ENCODE measurements at regions not wholly inside any gene's neighbourhood (a gene's known extent, or its start where the extent isn't known, plus 50 kb on each side); places are given as distances from the start of the nearest gene placed in this dataset.
A peak's percentile ranks its signal among the peaks of the same experiment; 100 is the strongest.

- Histone ChIP-seq H3K27ac (no peak overlapping the region), H3K9me3 (peaks cover 0 to 2% of the 10 kb centered on the region in 2 donors), H3K4me1 (no peaks in the 10 kb centered on the region), H3K27me3 (no peaks in the 10 kb centered on the region), H3K4me3 (no peak overlapping the region), H3K36me3 (no peaks in the 10 kb centered on the region)
- DNase-seq, result no peak
- TF ChIP-seq CTCF (IDR thresholded peaks at IDR 0.05), result no peak
- ATAC-seq, result no peak
- intact Hi-C loops (cut with DNase I), result no loop called here
These were observed 851.2 kb upstream of the NR2F2 start for GRCh38 chr15:95479308-95479707.

- TF ChIP-seq CTCF (IDR thresholded peaks at IDR 0.05), result no peak
- no peak for ATAC-seq
- Histone ChIP-seq H3K4me3 (no peak overlapping the region), H3K27me3 (no peaks in the 10 kb centered on the region), H3K36me3 (no peaks in the 10 kb centered on the region), H3K4me1 (no peaks in the 10 kb centered on the region), H3K9me3 (peaks cover 0 to 12% of the 10 kb centered on the region in 2 donors), H3K27ac (no peak overlapping the region)
- intact Hi-C loops (cut with DNase I), result no loop called here
- no peak for DNase-seq
These were observed 845.1 kb upstream of the NR2F2 start for GRCh38 chr15:95485367-95485766.

- Histone ChIP-seq H3K4me1 (no peaks in the 10 kb centered on the region), H3K9me3 (peaks cover 0 to 12% of the 10 kb centered on the region in 2 donors), H3K4me3 (no peak overlapping the region), H3K27ac (no peak overlapping the region), H3K27me3 (no peaks in the 10 kb centered on the region), H3K36me3 (no peaks in the 10 kb centered on the region)
- DNase-seq (no peak), ATAC-seq (no peak)
- no peak for TF ChIP-seq CTCF (IDR thresholded peaks at IDR 0.05)
- intact Hi-C loops (cut with DNase I), result no loop called here
These were observed 844.3 kb upstream of the NR2F2 start for GRCh38 chr15:95486224-95486623.

- no peaks in the 10 kb centered on the region for H3K36me3 ChIP-seq
- ATAC-seq (no peak), DNase-seq (no peak)
- no peak overlapping the region for H3K4me3 ChIP-seq
- H3K27me3 ChIP-seq, result no peaks in the 10 kb centered on the region
- H3K9me3 ChIP-seq, result peaks cover 0 to 10% of the 10 kb centered on the region in 2 donors
- intact Hi-C loops (cut with DNase I), result no loop called here
- no peaks in the 10 kb centered on the region for H3K4me1 ChIP-seq
- no peak for TF ChIP-seq CTCF (IDR thresholded peaks at IDR 0.05)
- H3K27ac ChIP-seq, result no peak overlapping the region
These were observed 841.4 kb upstream of the NR2F2 start for GRCh38 chr15:95489103-95489502.

GRCh38 chr15:95492388-95493070 is 838.0 kb upstream of the NR2F2 start:
- Histone ChIP-seq H3K9me3 (no peaks in the 10 kb centered on the region), H3K27me3 (no peaks in the 10 kb centered on the region), H3K36me3 (no peaks in the 10 kb centered on the region), H3K27ac (no peak overlapping the region), H3K4me3 (no peak overlapping the region), H3K4me1 (no peaks in the 10 kb centered on the region)
- DNase-seq, result no peak
- no peak for TF ChIP-seq CTCF (IDR thresholded peaks at IDR 0.05)
- intact Hi-C loops (cut with DNase I), result no loop called here
- ATAC-seq, result peak; percentile 89
